Ishikawa (cell line): ENCODE measurements at regions not wholly inside any gene's neighbourhood (a gene's known extent, or its start where the extent isn't known, plus 50 kb on each side); places are given as distances from the start of the nearest gene placed in this dataset.

ENCODE experiments used
- CEBPB ChIP-seq: IDR thresholded peaks from 2 replicates; pipeline ENCODE4 v1.6.1; 2012
- CREB1 ChIP-seq: IDR thresholded peaks from 2 replicates; pipeline ENCODE4 v1.6.1; 2012; ENCODE audit warnings: low read depth
- EGR1 ChIP-seq: IDR thresholded peaks from 2 replicates; pipeline ENCODE4 v1.6.1; 2012
- EP300 ChIP-seq: IDR thresholded peaks from 2 replicates; pipeline ENCODE4 v1.6.1; 2012; ENCODE audit warnings: borderline replicate concordance
- FOXM1 ChIP-seq: IDR thresholded peaks from 2 replicates; pipeline ENCODE4 v1.6.1; 2012; ENCODE audit warnings: low read depth, borderline replicate concordance
- NFIC ChIP-seq: IDR thresholded peaks from 2 replicates; pipeline ENCODE4 v1.6.1; 2012
- RAD21 ChIP-seq: IDR thresholded peaks from 2 replicates; pipeline ENCODE4 v1.6.1; 2012; ENCODE audit warnings: low read depth
- TAF1 ChIP-seq: IDR thresholded peaks from 2 replicates; pipeline ENCODE4 v1.6.1; 2012; ENCODE audit warnings: low read depth, mild to moderate bottlenecking
- TEAD4 ChIP-seq: IDR thresholded peaks from 2 replicates; pipeline ENCODE4 v1.6.1; 2012
- YY1 ChIP-seq: IDR thresholded peaks from 2 replicates; pipeline ENCODE4 v1.6.1; 2012; ENCODE audit warnings: low read depth
- ZBTB7A ChIP-seq: IDR thresholded peaks from 2 replicates; pipeline ENCODE4 v1.6.1; 2012; ENCODE audit warnings: low read depth
- TF ChIP-seq, protein P1 (sequence below): IDR thresholded peaks from 2 replicates; pipeline ENCODE4 v1.6.1; 2012; ENCODE audit warnings: low read depth, mild to moderate bottlenecking
- TF ChIP-seq, protein P2 (sequence below): IDR thresholded peaks from 2 replicates; pipeline ENCODE4 v1.6.1; 2012

DNA sequence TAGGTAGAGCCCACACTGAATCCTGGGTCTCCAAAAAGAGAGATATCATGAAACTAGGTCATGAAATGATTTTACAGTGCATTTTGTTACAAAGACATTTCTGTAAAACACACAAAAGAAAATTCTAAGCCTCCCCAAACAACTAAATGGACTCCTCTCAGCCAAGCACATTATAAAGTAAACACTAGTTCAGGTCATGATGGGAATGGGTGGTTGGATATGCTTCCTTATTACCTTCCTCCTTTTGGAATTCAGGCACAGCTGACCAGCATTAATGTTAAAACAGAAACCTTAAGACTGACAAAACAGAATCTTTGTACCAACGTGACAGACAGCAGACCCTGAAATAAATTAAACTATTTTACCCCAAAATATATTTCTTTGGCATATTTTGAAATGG is 87.9 kb upstream of the NPY2R start:
- TF ChIP-seq EP300, result no peak
- TF ChIP-seq TEAD4, result no peak
- TF ChIP-seq TAF1, result no peak
- TF ChIP-seq CEBPB, result no peak
- no peak for TF ChIP-seq CREB1
- no peak for TF ChIP-seq RAD21
- TF ChIP-seq YY1, result no peak
- no peak for TF ChIP-seq EGR1
- TF ChIP-seq, protein P1, sequence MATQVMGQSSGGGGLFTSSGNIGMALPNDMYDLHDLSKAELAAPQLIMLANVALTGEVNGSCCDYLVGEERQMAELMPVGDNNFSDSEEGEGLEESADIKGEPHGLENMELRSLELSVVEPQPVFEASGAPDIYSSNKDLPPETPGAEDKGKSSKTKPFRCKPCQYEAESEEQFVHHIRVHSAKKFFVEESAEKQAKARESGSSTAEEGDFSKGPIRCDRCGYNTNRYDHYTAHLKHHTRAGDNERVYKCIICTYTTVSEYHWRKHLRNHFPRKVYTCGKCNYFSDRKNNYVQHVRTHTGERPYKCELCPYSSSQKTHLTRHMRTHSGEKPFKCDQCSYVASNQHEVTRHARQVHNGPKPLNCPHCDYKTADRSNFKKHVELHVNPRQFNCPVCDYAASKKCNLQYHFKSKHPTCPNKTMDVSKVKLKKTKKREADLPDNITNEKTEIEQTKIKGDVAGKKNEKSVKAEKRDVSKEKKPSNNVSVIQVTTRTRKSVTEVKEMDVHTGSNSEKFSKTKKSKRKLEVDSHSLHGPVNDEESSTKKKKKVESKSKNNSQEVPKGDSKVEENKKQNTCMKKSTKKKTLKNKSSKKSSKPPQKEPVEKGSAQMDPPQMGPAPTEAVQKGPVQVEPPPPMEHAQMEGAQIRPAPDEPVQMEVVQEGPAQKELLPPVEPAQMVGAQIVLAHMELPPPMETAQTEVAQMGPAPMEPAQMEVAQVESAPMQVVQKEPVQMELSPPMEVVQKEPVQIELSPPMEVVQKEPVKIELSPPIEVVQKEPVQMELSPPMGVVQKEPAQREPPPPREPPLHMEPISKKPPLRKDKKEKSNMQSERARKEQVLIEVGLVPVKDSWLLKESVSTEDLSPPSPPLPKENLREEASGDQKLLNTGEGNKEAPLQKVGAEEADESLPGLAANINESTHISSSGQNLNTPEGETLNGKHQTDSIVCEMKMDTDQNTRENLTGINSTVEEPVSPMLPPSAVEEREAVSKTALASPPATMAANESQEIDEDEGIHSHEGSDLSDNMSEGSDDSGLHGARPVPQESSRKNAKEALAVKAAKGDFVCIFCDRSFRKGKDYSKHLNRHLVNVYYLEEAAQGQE, result no peak
- TF ChIP-seq, protein P2, sequence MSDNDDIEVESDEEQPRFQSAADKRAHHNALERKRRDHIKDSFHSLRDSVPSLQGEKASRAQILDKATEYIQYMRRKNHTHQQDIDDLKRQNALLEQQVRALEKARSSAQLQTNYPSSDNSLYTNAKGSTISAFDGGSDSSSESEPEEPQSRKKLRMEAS, result no peak
- no peak for TF ChIP-seq NFIC
- no peak for TF ChIP-seq FOXM1
- TF ChIP-seq ZBTB7A, result no peak
